ENCODE measurements at regions not wholly inside any gene's neighbourhood (a gene's known extent, or its start where the extent isn't known, plus 50 kb on each side); places are given as distances from the start of the nearest gene placed in this dataset.

DNA sequence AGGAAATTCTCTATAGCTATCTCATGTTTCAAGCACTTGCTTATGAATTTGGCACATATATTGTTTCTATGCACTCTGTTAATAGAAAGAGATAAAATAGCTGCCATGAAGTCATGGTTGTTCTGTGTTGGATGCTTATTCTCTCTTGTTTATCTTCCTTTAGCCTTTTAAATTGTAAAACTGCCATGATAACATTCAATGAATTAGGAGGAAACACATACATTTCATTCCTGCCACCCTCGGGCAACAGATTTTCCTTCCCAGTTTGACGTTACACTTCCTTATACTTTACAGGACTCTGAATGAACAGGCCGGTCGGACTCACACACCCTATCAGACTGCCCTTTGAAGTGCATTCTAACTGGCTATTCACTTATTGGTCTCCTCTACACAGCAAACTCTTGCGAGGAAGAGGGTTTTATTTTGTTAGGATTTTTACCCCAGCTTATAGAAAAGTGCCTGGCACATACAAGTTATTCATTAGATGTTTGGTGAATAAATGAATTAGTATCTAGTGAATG is 65.7 kb upstream of the FERD3L start:
- ATAC-seq (no peak), DNase-seq (no peak)
- CTCF ChIA-PET = no interaction called here
- Mint-ChIP-seq H3K4me3 (no peak overlapping the region), H3K4me1 (no peaks in the 10 kb centered on the region), H3K27ac (no peak overlapping the region), H3K9me3 (ENCODE audit: low read depth) (peaks cover 4% of the 10 kb centered on the region), H3K36me3 (no peaks in the 10 kb centered on the region), H3K27me3 (no peaks in the 10 kb centered on the region)

DNA sequence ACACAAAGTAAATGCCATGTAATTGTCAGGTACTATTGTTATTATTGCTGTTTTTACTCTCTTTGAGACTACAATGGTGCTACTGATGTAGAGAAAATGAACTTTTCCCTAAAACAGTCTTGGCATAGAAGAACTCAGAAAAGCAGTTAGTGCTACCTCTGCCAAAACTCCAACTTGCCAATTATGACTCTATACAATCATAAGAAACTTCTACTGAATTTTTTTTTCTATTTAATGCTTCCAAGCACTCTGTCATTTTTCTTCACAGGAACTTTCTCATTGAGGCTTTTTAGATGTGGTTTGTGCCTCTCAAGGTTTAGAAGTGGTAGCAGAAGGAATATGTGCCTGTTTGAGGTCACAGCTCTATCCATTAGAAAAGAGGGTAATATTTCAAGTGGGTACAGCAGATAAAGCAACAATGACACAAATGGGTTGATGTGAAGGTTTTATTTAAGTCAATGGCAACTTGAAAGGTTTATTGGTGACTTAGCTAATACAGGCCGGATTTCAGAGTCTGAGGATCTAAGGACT is 64.0 kb upstream of the FERD3L start:
- Mint-ChIP-seq H3K27me3 (no peaks in the 10 kb centered on the region), H3K4me1 (no peaks in the 10 kb centered on the region), H3K9me3 (ENCODE audit: low read depth) (peaks cover 3% of the 10 kb centered on the region), H3K4me3 (no peak overlapping the region), H3K36me3 (no peaks in the 10 kb centered on the region), H3K27ac (no peak overlapping the region)
- ATAC-seq = no peak
- DNase-seq = no peak
- CTCF ChIA-PET = no interaction called here

DNA sequence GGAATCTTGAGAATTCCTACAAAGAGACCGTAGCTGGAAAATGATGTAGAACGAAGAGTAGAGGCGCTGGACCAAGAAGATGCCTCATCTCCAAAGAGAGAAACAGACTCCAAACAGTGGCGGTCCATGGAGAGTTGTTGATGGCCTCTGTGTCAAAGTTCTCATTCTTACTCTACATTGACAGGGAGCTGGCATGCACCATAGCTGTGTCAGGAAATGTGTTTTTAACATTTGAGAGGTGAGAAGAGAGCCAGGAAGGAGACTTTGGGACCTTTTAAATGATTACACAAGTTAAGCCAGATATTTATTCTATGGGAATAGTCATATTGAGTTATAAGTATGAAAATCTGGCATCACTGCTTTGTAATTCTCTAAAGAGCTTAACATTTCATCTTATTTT is 61.5 kb upstream of the FERD3L start:
- no peak for ATAC-seq
- no peaks in the 10 kb centered on the region for H3K4me1 Mint-ChIP-seq
- peaks cover 1% of the 10 kb centered on the region for H3K9me3 Mint-ChIP-seq (ENCODE audit: low read depth)
- CTCF ChIA-PET = no interaction called here
- H3K27me3 Mint-ChIP-seq = no peaks in the 10 kb centered on the region
- no peak for DNase-seq
- no peaks in the 10 kb centered on the region for H3K36me3 Mint-ChIP-seq
- H3K27ac Mint-ChIP-seq = no peak overlapping the region
- no peak overlapping the region for H3K4me3 Mint-ChIP-seq

DNA sequence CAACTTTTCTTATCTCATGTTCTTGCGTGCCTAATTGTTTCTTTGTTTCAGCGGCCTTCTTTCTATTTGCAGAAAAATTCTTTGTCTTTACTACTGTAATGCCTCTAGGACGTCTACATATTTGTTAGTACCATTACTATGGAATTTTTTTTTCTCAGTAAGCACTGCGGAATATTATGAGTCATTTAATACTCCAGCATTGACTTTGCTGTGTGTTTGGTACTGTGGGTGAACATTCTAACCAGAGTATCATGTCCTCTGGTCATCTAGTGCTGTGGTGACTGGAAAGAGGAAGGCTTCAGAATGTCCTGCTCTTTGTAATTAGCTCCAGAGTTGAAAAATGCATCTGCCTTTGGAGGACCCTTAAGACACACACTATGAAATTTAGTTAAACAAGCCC is 58.5 kb upstream of the FERD3L start:
- ATAC-seq (no peak), DNase-seq (no peak)
- H3K4me1 Mint-ChIP-seq = no peaks in the 10 kb centered on the region
- no peaks in the 10 kb centered on the region for H3K27me3 Mint-ChIP-seq
- no peak overlapping the region for H3K4me3 Mint-ChIP-seq
- H3K27ac Mint-ChIP-seq = no peak overlapping the region
- CTCF ChIA-PET = no interaction called here
- H3K36me3 Mint-ChIP-seq = no peaks in the 10 kb centered on the region
- H3K9me3 Mint-ChIP-seq (ENCODE audit: low read depth) = peaks cover 3% of the 10 kb centered on the region

DNA sequence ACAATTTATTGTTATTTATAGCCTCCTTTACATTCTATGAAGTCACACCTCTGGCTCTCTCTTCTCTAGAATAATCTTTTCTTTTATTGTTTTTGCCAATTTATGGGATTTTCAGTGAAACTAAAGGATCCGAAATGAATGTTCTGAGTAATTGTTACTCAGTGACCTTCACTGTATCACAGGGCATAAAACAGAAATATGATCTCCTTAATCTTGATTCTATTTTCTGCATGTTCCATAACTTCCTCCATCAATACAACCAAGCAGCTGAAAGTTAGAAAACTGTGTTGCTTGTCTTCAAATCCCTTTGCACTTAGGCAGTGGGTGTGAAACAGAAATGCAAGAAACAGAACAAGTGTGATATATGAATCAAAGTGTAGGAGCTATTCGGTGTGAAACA is 57.4 kb upstream of the FERD3L start:
- Mint-ChIP-seq H3K27me3 (no peaks in the 10 kb centered on the region), H3K4me3 (no peak overlapping the region), H3K36me3 (no peaks in the 10 kb centered on the region), H3K9me3 (ENCODE audit: low read depth) (peaks cover 3% of the 10 kb centered on the region), H3K4me1 (no peaks in the 10 kb centered on the region), H3K27ac (no peak overlapping the region)
- ATAC-seq (no peak), DNase-seq (no peak)
- CTCF ChIA-PET = no interaction called here

Measured in activated CD8-positive, alpha-beta memory T cell treated with anti-CD3 and anti-CD28 coated beads, Interleukin-2, amount 10 ng/mL, durations not matched to agents 7 days and 5 days (primary cell).